HCT116 (cell line): ENCODE measurements at regions not wholly inside any gene's neighbourhood (a gene's known extent, or its start where the extent isn't known, plus 50 kb on each side); places are given as distances from the start of the nearest gene placed in this dataset.

ENCODE experiments used
- ATAC-seq: fragments of 200-7000 bp; cut with Tn5 transposase; 2 replicates; pipeline ENCODE4 v1.9.1; 2020; ENCODE audit warnings: mild to moderate bottlenecking, moderate library complexity
- BruUV-seq: library from RNA; stranded (reverse); fragments of 400-500 nt; replicated peaks from 2 replicates; lab custom pipeline; 2021; lab: Mats Ljungman, UMichigan
- CTCF ChIA-PET: fragments of 300-600 bp; sonication (Branson Sonifier 250); formaldehyde crosslinking; loops from one replicate; lab custom pipeline; 2021; ENCODE audit warnings: antibody characterized with exemption; lab: Charles Lee
- POLR2A ChIA-PET: fragments of 300-600, 350-600 bp; sonication (Branson Sonifier 250); formaldehyde crosslinking; loops from one replicate; lab custom pipeline; 2021; ENCODE audit warnings: antibody characterized with exemption; lab: Charles Lee
- RAD21 ChIA-PET, 2 experiments: fragments of 300-600 bp; sonication (Branson Sonifier 250); formaldehyde crosslinking; loops; one replicate each; lab custom pipeline; 2023; ENCODE audit warnings: low total read pairs in 2 of 2; ENCODE audit not compliant: uncharacterized antibody in 2 of 2, unreplicated experiment in 2 of 2, low non-redundant PET in 1 of 2; lab: Charles Lee
- DNase-seq: peaks from one replicate; pipeline ENCODE4 v3.0.0-alpha.2; 2010; ENCODE audit warnings: low read depth, low spot score
- H2AFZ ChIP-seq: fragments of 200-600 bp; shearing (Covaris generic), sonication (generic); 2 replicates; pipeline ENCODE4 v1.6.1; 2017; ENCODE audit warnings: low read depth, mixed run types, mixed read lengths, antibody characterized with exemption, low read length; ENCODE audit not compliant: poor library complexity, severe bottlenecking
- H3K27ac ChIP-seq: 2 replicates; pipeline ENCODE4 v1.5.1; 2012; ENCODE audit warnings: low read depth, low read length
- H3K27me3 ChIP-seq: fragments of 200-600 bp; sonication (generic); 2 replicates; pipeline ENCODE4 v1.6.1; 2016; ENCODE audit warnings: mixed run types, low read length, mixed read lengths; ENCODE audit not compliant: insufficient read depth
- H3K36me3 ChIP-seq, 2 experiments: fragments of 200-500 bp in 1 of 2; fragments of 200-600 bp in 1 of 2; sonication (Bioruptor generic) in 1 of 2; sonication (generic) in 1 of 2; 2 replicates each; pipeline versions ENCODE4 v1.5.1 to v1.6.1; 2014 to 2016; ENCODE audit warnings: low read length in 2 of 2, inconsistent platforms in 1 of 2, mixed read lengths in 1 of 2, mixed run types in 1 of 2; ENCODE audit not compliant: insufficient read depth in 2 of 2, control insufficient read depth in 1 of 2
- H3K4me1 ChIP-seq, 2 experiments: fragments of 200-600 bp in 1 of 2; sonication (generic) in 1 of 2; 2 replicates each; pipeline versions ENCODE4 v1.5.1 to v1.6.1; 2012 to 2017; ENCODE audit warnings: low read length in 2 of 2, inconsistent platforms in 1 of 2, mild to moderate bottlenecking in 1 of 2, mixed read lengths in 1 of 2, mixed run types in 1 of 2, moderate library complexity in 1 of 2; ENCODE audit not compliant: insufficient read depth in 2 of 2, control insufficient read depth in 1 of 2
- H3K4me2 ChIP-seq: fragments of 200-600 bp; sonication (generic); 2 replicates; pipeline ENCODE4 v1.6.1; 2017; ENCODE audit warnings: mixed run types, low read length, mixed read lengths
- H3K4me3 ChIP-seq, 2 experiments: fragments of 200-600 bp in 1 of 2; sonication (generic) in 1 of 2; replicated peaks in 1 of 2; 2 replicates each; pipeline ENCODE4 v1.5.1; 2011 to 2016; ENCODE audit warnings: low read length in 2 of 2, control low read depth in 1 of 2, low read depth in 1 of 2, mild to moderate bottlenecking in 1 of 2, mixed read lengths in 1 of 2, mixed run types in 1 of 2
- H3K79me2 ChIP-seq: fragments of 200-600 bp; sonication (generic); 2 replicates; pipeline ENCODE4 v1.6.1; 2017; ENCODE audit warnings: mild to moderate bottlenecking, mixed run types, low read length, moderate library complexity, mixed read lengths; ENCODE audit not compliant: insufficient read depth
- H3K9ac ChIP-seq: fragments of 200-600 bp; sonication (generic); 2 replicates; pipeline ENCODE4 v1.6.1; 2016; ENCODE audit warnings: low read length, mixed read lengths
- H3K9me2 ChIP-seq: fragments of 200-600 bp; sonication (generic), shearing (Covaris generic); 2 replicates; pipeline ENCODE4 v1.6.1; 2017; ENCODE audit warnings: mixed run types, mild to moderate bottlenecking, moderate library complexity; ENCODE audit not compliant: insufficient read depth
- H3K9me3 ChIP-seq, 2 experiments: fragments of 200-500 bp in 1 of 2; fragments of 200-600 bp in 1 of 2; sonication (Bioruptor generic) in 1 of 2; sonication (generic) in 1 of 2; 2 replicates each; pipeline ENCODE4 v1.6.1; 2014 to 2017; ENCODE audit warnings: low read length in 2 of 2, mixed read lengths in 2 of 2, inconsistent platforms in 1 of 2, low read depth in 1 of 2, mild to moderate bottlenecking in 1 of 2, mixed run types in 1 of 2, moderate library complexity in 1 of 2; ENCODE audit not compliant: control insufficient read depth in 1 of 2, insufficient read depth in 1 of 2
- H4K20me1 ChIP-seq: fragments of 200-600 bp; sonication (generic), shearing (Covaris generic); 2 replicates; pipeline ENCODE4 v1.6.1; 2017; ENCODE audit warnings: mixed run types, mild to moderate bottlenecking, moderate library complexity; ENCODE audit not compliant: insufficient read depth
- CBX3 ChIP-seq: IDR thresholded peaks from 2 replicates; pipeline ENCODE4 v1.6.1; 2012; ENCODE audit warnings: low read depth
- CEBPB ChIP-seq: IDR thresholded peaks from 2 replicates; pipeline ENCODE4 v1.6.1; 2012; ENCODE audit warnings: low read depth
- CTCF ChIP-seq, 3 experiments: fragments of 200-600 bp in 1 of 3; sonication (generic) in 1 of 3; IDR thresholded peaks in 2 of 3; conservative IDR thresholded peaks in 1 of 3; 2 replicates each; pipeline ENCODE4 v1.5.1; 2012 to 2017; ENCODE audit warnings: low read depth in 2 of 3, low read length in 2 of 3, antibody characterized with exemption in 1 of 3, borderline replicate concordance in 1 of 3, control low read depth in 1 of 3, mild to moderate bottlenecking in 1 of 3, mixed read lengths in 1 of 3, mixed run types in 1 of 3, moderate library complexity in 1 of 3; ENCODE audit not compliant: insufficient read depth in 1 of 3
- EGR1 ChIP-seq: IDR thresholded peaks from 2 replicates; pipeline ENCODE4 v1.6.1; 2012; ENCODE audit warnings: low read depth
- EZH2 ChIP-seq: fragments of 200-600 bp; sonication (generic); IDR thresholded peaks from 2 replicates; pipeline ENCODE4 v1.6.1; 2017; ENCODE audit warnings: antibody characterized with exemption, mixed run types
- EZH2phosphoT487 ChIP-seq: fragments of 200-600 bp; IDR thresholded peaks from 2 replicates; pipeline ENCODE4 v1.6.1; 2018; ENCODE audit warnings: antibody characterized with exemption, borderline replicate concordance
- FOSL1 ChIP-seq: IDR thresholded peaks from 2 replicates; pipeline ENCODE4 v1.6.1; 2012; ENCODE audit warnings: low read depth
- JUND ChIP-seq: IDR thresholded peaks from 2 replicates; pipeline ENCODE4 v1.6.1; 2012
- MAX ChIP-seq: IDR thresholded peaks from 2 replicates; pipeline ENCODE4 v1.6.1; 2012
- RAD21 ChIP-seq: IDR thresholded peaks from 2 replicates; pipeline ENCODE4 v1.6.1; 2012; ENCODE audit warnings: low read depth, mild to moderate bottlenecking
- SP1 ChIP-seq: IDR thresholded peaks from 2 replicates; pipeline ENCODE4 v1.6.1; 2012; ENCODE audit warnings: low read depth
- TCF7L2 ChIP-seq: IDR thresholded peaks from 2 replicates; pipeline ENCODE4 v1.7.0; 2011; ENCODE audit warnings: borderline replicate concordance, inconsistent platforms; ENCODE audit not compliant: insufficient read depth, insufficient read length; ENCODE audit errors: extremely low read depth
- ZNF274 ChIP-seq: fragments of 200-500 bp; sonication (Bioruptor generic); IDR thresholded peaks from 2 replicates; pipeline ENCODE4 v1.6.1; 2014; ENCODE audit warnings: mild to moderate bottlenecking, low read depth, low read length, inconsistent platforms
- intact Hi-C: fragments of 100-400 bp; cut with micrococcal nuclease; formaldehyde crosslinking; loops from 2 replicates; pipeline ENCODE4 v1.10.0; 2022

GRCh38 chr1:24266398-24266941, 52.7 kb upstream of the GRHL3 start:
- Histone ChIP-seq H3K4me2 (peak overlapping the region; percentile 68), H3K36me3 (no peaks in the 10 kb centered on the region), H3K27me3 (peaks cover 11% of the 10 kb centered on the region; the same call in 1 of the 2 replicates), H2AFZ (peak overlapping the region; percentile 92), H3K9me3 (no peaks in the 10 kb centered on the region), H3K4me1 (peaks cover 13 to 31% of the 10 kb centered on the region in 2 experiments), H3K9me2 (no peaks in the 10 kb centered on the region), H3K27ac (no peak overlapping the region), H3K79me2 (no peaks in the 10 kb centered on the region), H3K9ac (no peak overlapping the region), H3K4me3 (peak overlapping the region in 1 of 2 experiments; percentile 14; a peak in 1 of 4 replicates), H4K20me1 (no peaks in the 10 kb centered on the region)
- intact Hi-C loops = no loop called here
- ChIA-PET POLR2A (no interaction called here), RAD21 (no interaction called here), CTCF (interaction anchor here (0.7 to 1.6 kb wide), 2 partner anchors 11 to 67 kb away, joined by 3 to 9 read pairs; no protein-coding TSS in a partner anchor)
- peak; percentile 94 for ATAC-seq
- DNase-seq = peak; percentile 84
- TF ChIP-seq FOSL1 (peak; percentile 68), CBX3 (peak; percentile 86), RAD21 (peak; percentile 37; the same call in 1 of the 2 replicates), EZH2 (no peak), EZH2phosphoT487 (no peak), EGR1 (0 out of 2 replicates have a peak, but pooled peaks have one; percentile 23), CTCF (IDR thresholded peaks at IDR 0.05 in 2 of 3, conservative IDR thresholded peaks at IDR 0.05 in 1 of 3; ENCODE audit: borderline replicate concordance in 1 of 3, insufficient read depth in 1 of 3, low read depth in 2 of 3, low read length in 2 of 3) (peak; percentile 21 to 40 (median 23); a peak in 3 of 6 replicates), MAX (peak; percentile 70), TCF7L2 (no peak), CEBPB (peak; percentile 59; the same call in 1 of the 2 replicates), ZNF274 (no peak), JUND (peak; percentile 78), SP1 (peak; percentile 81)
- no TSS peak for BruUV-seq
